Coronary artery (tissue), 2 donors: ENCODE measurements at regions not wholly inside any gene's neighbourhood (a gene's known extent, or its start where the extent isn't known, plus 50 kb on each side); places are given as distances from the start of the nearest gene placed in this dataset.

Experiments
- DNase-seq: peaks from one replicate; pipeline ENCODE4 v3.0.0-alpha.2; 2017; ENCODE audit warnings: low spot score
- H3K27ac ChIP-seq, 2 donors: fragments of 200-600 bp; sonication (generic); one replicate each; pipeline ENCODE4 v1.5.1; 2016 to 2019
- H3K4me3 ChIP-seq: fragments of 200-600 bp; sonication (generic); 2 replicates; pipeline ENCODE4 v1.5.1; 2016; ENCODE audit warnings: mild to moderate bottlenecking, moderate library complexity
- TF ChIP-seq, protein P1 (sequence below): fragments of 200-600 bp; sonication (generic); IDR thresholded peaks from one replicate; pipeline ENCODE4 v1.5.1; 2019; ENCODE audit warnings: antibody characterized with exemption

DNA sequence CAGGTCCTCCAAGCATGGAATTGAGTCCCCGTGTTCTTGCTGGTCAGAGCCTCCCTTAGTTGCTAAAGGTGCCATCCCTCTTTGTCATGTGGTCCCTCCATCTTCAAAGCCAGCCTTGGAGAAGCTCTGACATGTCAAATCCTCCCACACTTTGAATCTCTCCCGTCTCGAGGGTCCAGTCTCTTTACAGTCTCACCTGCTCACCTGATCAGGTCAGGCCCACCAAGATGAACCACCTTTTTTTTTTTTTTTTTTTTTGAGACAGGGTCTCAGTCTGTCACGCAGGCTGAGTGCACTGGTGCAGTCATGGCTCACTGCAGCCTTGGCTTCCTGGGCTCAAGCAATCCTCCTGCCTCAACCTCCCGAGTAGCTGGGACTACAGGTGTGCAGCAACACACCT lies 100.3 kb upstream of the PRR5 start:
- Histone ChIP-seq H3K4me3 (no peak overlapping the region), H3K27ac (no peak overlapping the region)
- DNase-seq, result no peak
- TF ChIP-seq, protein P1, sequence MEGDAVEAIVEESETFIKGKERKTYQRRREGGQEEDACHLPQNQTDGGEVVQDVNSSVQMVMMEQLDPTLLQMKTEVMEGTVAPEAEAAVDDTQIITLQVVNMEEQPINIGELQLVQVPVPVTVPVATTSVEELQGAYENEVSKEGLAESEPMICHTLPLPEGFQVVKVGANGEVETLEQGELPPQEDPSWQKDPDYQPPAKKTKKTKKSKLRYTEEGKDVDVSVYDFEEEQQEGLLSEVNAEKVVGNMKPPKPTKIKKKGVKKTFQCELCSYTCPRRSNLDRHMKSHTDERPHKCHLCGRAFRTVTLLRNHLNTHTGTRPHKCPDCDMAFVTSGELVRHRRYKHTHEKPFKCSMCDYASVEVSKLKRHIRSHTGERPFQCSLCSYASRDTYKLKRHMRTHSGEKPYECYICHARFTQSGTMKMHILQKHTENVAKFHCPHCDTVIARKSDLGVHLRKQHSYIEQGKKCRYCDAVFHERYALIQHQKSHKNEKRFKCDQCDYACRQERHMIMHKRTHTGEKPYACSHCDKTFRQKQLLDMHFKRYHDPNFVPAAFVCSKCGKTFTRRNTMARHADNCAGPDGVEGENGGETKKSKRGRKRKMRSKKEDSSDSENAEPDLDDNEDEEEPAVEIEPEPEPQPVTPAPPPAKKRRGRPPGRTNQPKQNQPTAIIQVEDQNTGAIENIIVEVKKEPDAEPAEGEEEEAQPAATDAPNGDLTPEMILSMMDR, result no peak

DNA sequence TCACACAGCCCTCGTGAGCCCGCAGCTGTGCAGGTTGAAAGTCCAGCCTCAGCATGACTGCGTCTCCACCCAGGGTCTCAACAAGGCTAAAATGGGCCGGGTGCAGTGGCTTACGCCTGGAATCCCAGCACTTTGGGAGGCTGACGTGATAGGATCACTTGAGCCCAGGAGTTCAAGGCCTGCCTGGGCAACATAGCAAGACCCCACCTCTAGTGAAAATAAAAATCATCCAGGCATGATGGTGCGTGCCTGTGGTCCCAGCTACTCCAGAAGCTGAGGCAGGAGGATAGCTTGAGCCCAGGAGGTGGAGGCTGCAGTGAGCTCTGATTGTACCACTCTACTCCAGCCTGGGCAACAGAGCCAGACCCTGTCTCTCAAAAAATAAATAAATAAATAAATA lies 100.8 kb upstream of the PRR5 start:
- no peak overlapping the region for H3K27ac ChIP-seq
- TF ChIP-seq, protein P1, result no peak
- no peak for DNase-seq
- H3K4me3 ChIP-seq, result no peak overlapping the region

DNA sequence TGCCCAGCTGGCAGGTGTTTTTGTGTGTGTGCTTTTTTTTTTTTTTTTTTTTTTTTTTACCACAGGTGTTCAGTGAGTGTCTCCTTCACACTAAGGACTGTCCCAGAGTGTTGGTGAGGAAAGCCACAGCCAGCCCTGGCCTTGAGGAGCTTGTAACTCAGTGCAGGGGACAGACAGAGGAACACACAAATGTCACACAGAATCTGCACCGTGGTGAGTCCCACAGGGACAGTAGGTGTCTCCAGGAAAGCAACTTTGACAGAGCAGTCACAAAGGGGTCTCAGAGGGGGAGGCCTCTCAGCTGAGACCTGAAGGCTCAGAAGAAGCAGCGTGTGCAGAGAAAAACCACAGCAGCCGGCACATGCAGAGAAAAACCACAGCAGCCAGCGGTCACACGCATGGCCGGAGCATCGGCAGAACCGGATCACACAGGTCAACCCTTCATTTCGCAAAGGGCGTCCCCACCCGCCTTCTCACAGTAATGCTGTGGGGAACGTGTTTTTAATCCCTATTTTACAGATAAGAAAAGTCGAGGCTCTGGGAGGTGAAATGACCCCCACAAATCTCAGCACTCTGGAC lies 101.7 kb upstream of the PRR5 start:
- no peak for DNase-seq
- no peak overlapping the region for H3K4me3 ChIP-seq
- TF ChIP-seq, protein P1, result no peak
- no peak overlapping the region for H3K27ac ChIP-seq

DNA sequence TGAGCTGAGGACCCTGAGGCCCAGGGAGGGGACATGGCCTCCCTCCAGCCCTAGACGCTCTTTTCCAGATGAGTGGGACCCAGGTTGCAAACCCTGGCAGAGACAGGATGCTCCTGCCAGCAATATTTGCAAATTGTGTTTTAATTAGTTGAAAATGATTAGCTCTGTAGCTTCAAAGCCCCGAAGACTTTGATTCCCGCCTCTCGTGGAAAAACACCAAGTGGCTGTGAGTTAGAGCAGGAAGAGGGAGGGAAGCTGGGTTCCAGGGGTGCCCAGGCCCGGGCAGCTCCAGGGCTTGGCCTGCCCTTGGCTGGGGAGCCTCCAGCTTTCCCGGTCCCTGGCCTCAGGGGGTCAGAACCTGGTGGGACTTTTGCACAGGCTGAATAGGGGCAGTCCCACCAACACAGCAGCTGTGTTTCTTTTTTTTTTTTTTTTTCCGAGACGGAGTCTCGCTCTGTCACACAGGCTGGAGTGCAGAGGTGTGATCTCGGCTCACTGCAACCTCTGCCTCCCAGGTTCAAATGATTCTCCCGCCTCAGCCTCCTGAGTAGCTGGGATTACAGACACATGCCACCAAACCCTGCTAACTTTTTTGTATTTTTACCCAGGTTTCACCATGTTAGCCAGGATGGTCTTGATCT lies 101.6 kb upstream of the RTL6 start:
- TF ChIP-seq, protein P1, result no peak
- Histone ChIP-seq H3K27ac (no peak overlapping the region), H3K4me3 (no peak overlapping the region)
- DNase-seq, result no peak

DNA sequence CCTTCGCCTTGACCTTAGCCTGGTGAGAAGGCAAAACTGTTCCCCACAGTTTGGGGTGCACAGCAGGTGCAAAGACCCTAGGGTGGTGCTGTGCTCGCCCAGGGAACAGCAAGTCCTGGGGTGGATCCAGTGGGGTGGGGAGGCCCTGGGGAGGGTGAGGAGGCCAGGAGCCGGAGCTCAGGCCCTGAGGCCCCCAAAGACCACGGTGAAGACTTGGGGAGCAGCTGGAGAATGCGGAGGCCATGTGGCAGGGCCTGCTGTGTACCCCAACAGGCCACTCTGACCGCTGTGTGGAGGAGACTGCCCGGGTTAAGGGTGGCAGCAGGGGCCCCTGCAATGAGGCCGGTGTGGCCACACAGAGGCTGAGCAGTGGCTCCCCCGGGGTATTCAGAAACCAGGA lies 101.1 kb upstream of the RTL6 start:
- TF ChIP-seq, protein P1, result no peak
- Histone ChIP-seq H3K27ac (no peak overlapping the region), H3K4me3 (no peak overlapping the region)
- no peak for DNase-seq

DNA sequence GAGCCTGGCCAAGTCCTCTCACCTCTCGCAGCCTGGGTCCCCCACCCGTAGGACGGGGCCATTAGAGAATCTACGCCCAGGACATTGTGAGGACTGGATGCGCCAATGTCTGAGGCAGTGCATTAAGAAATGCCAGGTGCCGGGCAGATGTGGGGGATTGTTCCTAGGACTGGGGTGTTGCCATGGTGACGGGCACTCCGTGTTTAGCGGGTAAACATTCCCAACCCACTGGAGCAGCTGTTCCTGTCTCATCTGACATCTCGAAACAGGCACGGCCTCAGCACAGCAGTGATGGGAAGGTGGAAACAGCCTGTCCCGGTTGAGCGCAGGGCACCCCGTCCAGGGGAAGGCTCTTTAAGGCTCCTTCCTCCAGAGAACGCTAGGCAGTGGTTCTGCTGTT lies 99.6 kb upstream of the RTL6 start:
- no peak overlapping the region for H3K27ac ChIP-seq
- DNase-seq, result no peak

More for the DNA sequence above, 99.6 kb upstream of the RTL6 start:
- TF ChIP-seq, protein P1, result no peak
- H3K4me3 ChIP-seq, result no peak overlapping the region
